Osteocyte (in vitro differentiated cells): ENCODE measurements at regions not wholly inside any gene's neighbourhood (a gene's known extent, or its start where the extent isn't known, plus 50 kb on each side); places are given as distances from the start of the nearest gene placed in this dataset.
A peak's percentile ranks its signal among the peaks of the same experiment; 100 is the strongest.

Experiments used
- DNase-seq: peaks from one replicate; pipeline ENCODE4 v3.0.0; 2021; ENCODE audit warnings: mixed read lengths; ENCODE audit not compliant: unreplicated experiment; ENCODE audit errors: extremely low spot score
- H3K27ac Mint-ChIP-seq: one replicate; pipeline ENCODE4 v1.8.0; 2021; ENCODE audit warnings: mild to moderate bottlenecking, mixed read lengths; ENCODE audit not compliant: unreplicated experiment
- H3K27me3 Mint-ChIP-seq: one replicate; pipeline ENCODE4 v1.8.0; 2021; ENCODE audit warnings: mixed read lengths; ENCODE audit not compliant: unreplicated experiment
- H3K36me3 Mint-ChIP-seq: one replicate; pipeline ENCODE4 v1.8.0; 2021; ENCODE audit warnings: mixed read lengths; ENCODE audit not compliant: unreplicated experiment
- H3K4me1 Mint-ChIP-seq: one replicate; pipeline ENCODE4 v1.8.0; 2021; ENCODE audit warnings: mixed read lengths; ENCODE audit not compliant: unreplicated experiment
- H3K4me3 Mint-ChIP-seq: one replicate; pipeline ENCODE4 v1.8.0; 2021; ENCODE audit warnings: mild to moderate bottlenecking, moderate library complexity, mixed read lengths; ENCODE audit not compliant: unreplicated experiment
- H3K9me3 Mint-ChIP-seq: one replicate; pipeline ENCODE4 v1.8.0; 2021; ENCODE audit warnings: mixed read lengths; ENCODE audit not compliant: unreplicated experiment
- CTCF ChIP-seq: fragments of 200-600 bp; sonication (generic); IDR thresholded peaks from 2 replicates; pipeline ENCODE4 v1.5.0; 2021; ENCODE audit warnings: antibody characterized with exemption, mild to moderate bottlenecking, moderate library complexity

GRCh38 chr4:74624351-74625151 is 169.8 kb downstream of the BTC start:
- Mint-ChIP-seq H3K27me3 (peaks cover 4% of the 10 kb centered on the region), H3K27ac (peak overlapping the region; percentile 88), H3K9me3 (no peaks in the 10 kb centered on the region), H3K4me1 (peaks cover 34% of the 10 kb centered on the region), H3K36me3 (no peaks in the 10 kb centered on the region), H3K4me3 (no peak overlapping the region)
- no peak for TF ChIP-seq CTCF
- no peak for DNase-seq

DNA sequence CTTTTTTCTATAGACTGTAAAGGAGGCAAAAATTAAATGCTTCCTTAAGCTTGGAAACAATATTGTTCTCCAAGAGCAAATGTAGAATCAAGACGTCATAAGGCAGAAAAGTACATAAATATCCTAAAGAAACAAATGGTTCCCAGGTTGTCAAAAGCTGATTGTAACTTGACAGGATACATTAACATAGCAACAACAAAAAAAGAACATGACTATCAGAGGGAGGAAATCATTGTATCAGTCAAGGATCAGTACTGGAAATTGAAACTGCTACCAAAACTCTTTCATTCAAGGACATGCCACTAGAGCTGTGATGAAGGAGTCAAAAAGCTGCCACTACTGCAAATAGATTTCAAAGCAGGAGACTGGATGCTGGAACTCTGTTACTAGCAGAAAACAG is 168.3 kb downstream of the BTC start:
- no peak overlapping the region for H3K27ac Mint-ChIP-seq
- no peaks in the 10 kb centered on the region for H3K36me3 Mint-ChIP-seq
- peaks cover 30% of the 10 kb centered on the region for H3K4me1 Mint-ChIP-seq
- H3K27me3 Mint-ChIP-seq = peaks cover 4% of the 10 kb centered on the region
- DNase-seq = no peak
- H3K9me3 Mint-ChIP-seq = no peaks in the 10 kb centered on the region
- no peak for TF ChIP-seq CTCF
- no peak overlapping the region for H3K4me3 Mint-ChIP-seq

DNA sequence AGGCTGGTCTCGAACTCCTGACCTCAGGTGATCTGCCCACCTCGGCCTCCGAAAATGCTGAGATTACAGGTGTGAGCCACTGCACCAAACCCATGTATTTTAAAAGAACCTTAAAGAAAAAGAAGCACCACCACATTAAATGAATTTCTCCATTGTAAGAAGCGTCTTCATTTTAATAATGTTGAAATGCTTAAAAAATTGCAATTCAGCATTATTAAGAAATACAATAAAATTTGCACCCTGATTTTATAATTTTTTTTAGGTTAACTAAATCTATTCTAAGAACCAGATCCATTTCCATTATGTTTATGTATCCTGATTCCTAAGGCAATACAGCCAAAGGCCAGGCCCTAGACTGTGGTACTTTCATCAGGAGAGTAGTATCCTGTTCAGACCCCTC is 167.2 kb downstream of the BTC start:
- no peak for DNase-seq
- Mint-ChIP-seq H3K27ac (no peak overlapping the region), H3K4me3 (no peak overlapping the region), H3K9me3 (no peaks in the 10 kb centered on the region), H3K27me3 (peaks cover 4% of the 10 kb centered on the region), H3K36me3 (no peaks in the 10 kb centered on the region), H3K4me1 (peaks cover 32% of the 10 kb centered on the region)
- no peak for TF ChIP-seq CTCF

GRCh38 chr4:74627504-74627903 is 166.8 kb downstream of the BTC start:
- Mint-ChIP-seq H3K4me3 (no peak overlapping the region), H3K27me3 (peaks cover 4% of the 10 kb centered on the region), H3K9me3 (no peaks in the 10 kb centered on the region)

More at GRCh38 chr4:74627504-74627903, 166.8 kb downstream of the BTC start:
- Mint-ChIP-seq H3K27ac (no peak overlapping the region), H3K4me1 (peaks cover 34% of the 10 kb centered on the region), H3K36me3 (no peaks in the 10 kb centered on the region)
- no peak for TF ChIP-seq CTCF
- DNase-seq = no peak
